Gastrocnemius medialis (tissue), 4 donors: ENCODE measurements at regions not wholly inside any gene's neighbourhood (a gene's known extent, or its start where the extent isn't known, plus 50 kb on each side); places are given as distances from the start of the nearest gene placed in this dataset.

Source experiments
- CTCF ChIP-seq, 5 experiments: fragments of 450-650 bp in 3 of 5; fragments of 200-600 bp in 2 of 5; sonication (generic) in 2 of 5; IDR thresholded peaks in 4 of 5; conservative IDR thresholded peaks in 1 of 5; 1 replicate in 4 of 5; 2 replicates in 1 of 5; pipeline ENCODE4 v1.5.1; 2016 to 2019; ENCODE audit warnings: antibody characterized with exemption in 5 of 5, mild to moderate bottlenecking in 3 of 5, moderate library complexity in 3 of 5
- POLR2A ChIP-seq, 2 donors: fragments of 450-650 bp; IDR thresholded peaks; one replicate each; pipeline ENCODE4 v1.6.1; 2017; ENCODE audit warnings: antibody characterized with exemption in 2 of 2, mild to moderate bottlenecking in 2 of 2, moderate library complexity in 2 of 2

- TF ChIP-seq CTCF (IDR thresholded peaks at IDR 0.05 in 4 of 5, conservative IDR thresholded peaks at IDR 0.05 in 1 of 5) (no peak), POLR2A (IDR thresholded peaks at IDR 0.05) (no peak)
Measured at GRCh38 chr3:67167481-67167880, 169.4 kb downstream of the KBTBD8 start.
